HepG2 (cell line): ENCODE measurements at regions not wholly inside any gene's neighbourhood (a gene's known extent, or its start where the extent isn't known, plus 50 kb on each side); places are given as distances from the start of the nearest gene placed in this dataset.

Experiments
- ATAC-seq: fragments of 200-7000 bp; cut with Tn5 transposase; 3 replicates; pipeline ENCODE4 v1.9.1; 2020; ENCODE audit warnings: mild to moderate bottlenecking, moderate library complexity
- BruUV-seq: library from RNA; stranded (reverse); fragments of 400-500 nt; replicated peaks from 2 replicates; lab custom pipeline; 2021; lab: Mats Ljungman, UMichigan
- CTCF ChIA-PET: fragments of 300-600 bp; formaldehyde crosslinking; extraction: SDS; loops from one replicate; lab custom pipeline; 2021; ENCODE audit warnings: low total read pairs, inconsistent platforms, low intra/inter-chr PET ratio; lab: Yijun Ruan, JAX
- POLR2A ChIA-PET: fragments of 350-600 bp; sonication (Branson Sonifier 250); formaldehyde crosslinking; loops from one replicate; lab custom pipeline; 2020; ENCODE audit warnings: antibody characterized with exemption, inconsistent platforms; lab: Yijun Ruan, JAX
- DNase-seq: peaks from one replicate; pipeline ENCODE4 v3.0.0-alpha.2; 2015; ENCODE audit warnings: low spot score
- FAIRE-seq: peaks from 3 replicates; lab custom pipeline; 2011; peaks lifted over from hg19 to GRCh38; lab: Jason Lieb, UNC
- H2AFZ ChIP-seq: one replicate; pipeline ENCODE4 v1.6.1; 2011; ENCODE audit warnings: low read length, inconsistent platforms
- H3K27ac ChIP-seq: fragments of 300-600 bp; 3 replicates; pipeline ENCODE4 v1.8.0; 2011; ENCODE audit warnings: mixed run types, mild to moderate bottlenecking, mixed read lengths, low read length, inconsistent platforms; ENCODE audit not compliant: insufficient read depth; ENCODE audit errors: extremely low read length
- H3K27me3 ChIP-seq, 2 experiments: fragments of 200-600 bp in 1 of 2; 2 replicates in 1 of 2; 3 replicates in 1 of 2; pipeline versions ENCODE4 v1.6.0 to v1.8.0; 2011; ENCODE audit warnings: low read length in 2 of 2, mild to moderate bottlenecking in 2 of 2, moderate library complexity in 2 of 2, inconsistent platforms in 1 of 2; ENCODE audit not compliant: insufficient read depth in 2 of 2, control insufficient read depth in 1 of 2
- H3K36me3 ChIP-seq, 2 experiments: fragments of 200-600 bp in 1 of 2; replicated peaks in 1 of 2; 2 replicates in 1 of 2; 3 replicates in 1 of 2; pipeline versions ENCODE4 v1.5.1 to v1.8.0; 2011; ENCODE audit warnings: low read length in 2 of 2, inconsistent platforms in 1 of 2; ENCODE audit not compliant: insufficient read depth in 2 of 2, control insufficient read depth in 1 of 2
- H3K4me1 ChIP-seq: 2 replicates; pipeline ENCODE4 v1.5.1; 2012; ENCODE audit warnings: low read length, inconsistent platforms; ENCODE audit not compliant: insufficient read depth
- H3K4me2 ChIP-seq: 2 replicates; pipeline ENCODE4 v1.6.0; 2011; ENCODE audit warnings: low read depth, low read length, inconsistent platforms
- H3K4me3 ChIP-seq, 3 experiments: fragments of 200-600 bp in 1 of 3; sonication (generic), shearing (Covaris generic) in 1 of 3; replicated peaks in 1 of 3; 2 replicates each; pipeline ENCODE4 v1.5.1; 2011 to 2016; ENCODE audit warnings: low read length in 3 of 3, inconsistent platforms in 2 of 3, low read depth in 2 of 3, mild to moderate bottlenecking in 2 of 3, control low read depth in 1 of 3, mixed read lengths in 1 of 3; ENCODE audit not compliant: insufficient read depth in 1 of 3
- H3K79me2 ChIP-seq: one replicate; pipeline ENCODE4 v1.6.1; 2011; ENCODE audit warnings: low read length, inconsistent platforms; ENCODE audit not compliant: insufficient read depth
- H3K9ac ChIP-seq: 2 replicates; pipeline ENCODE4 v1.6.0; 2011; ENCODE audit warnings: mild to moderate bottlenecking, low read depth, low read length, inconsistent platforms; ENCODE audit not compliant: insufficient read depth
- H3K9me3 ChIP-seq: 2 replicates; pipeline ENCODE4 v1.5.1; 2012; ENCODE audit warnings: mild to moderate bottlenecking, low read length
- H4K20me1 ChIP-seq: 2 replicates; pipeline ENCODE4 v1.6.0; 2011; ENCODE audit warnings: inconsistent platforms, mild to moderate bottlenecking, low read length, moderate library complexity; ENCODE audit not compliant: insufficient read depth
- BCL3 ChIP-seq: sonication (generic); formaldehyde crosslinking; IDR thresholded peaks from 2 replicates; pipeline ENCODE4 v1.5.1; 2020; ENCODE audit warnings: mild to moderate bottlenecking, missing genetic modification reagents, moderate library complexity
- E2F5 ChIP-seq: sonication (generic); formaldehyde crosslinking; conservative IDR thresholded peaks from 2 replicates; pipeline ENCODE4 v1.4.0; 2020; ENCODE audit warnings: missing genetic modification reagents
- GZF1 ChIP-seq: sonication (generic); formaldehyde crosslinking; IDR thresholded peaks from 2 replicates; pipeline ENCODE4 v1.5.1; 2020; ENCODE audit warnings: mild to moderate bottlenecking, missing genetic modification reagents
- HMG20B ChIP-seq: conservative IDR thresholded peaks from 2 replicates; pipeline ENCODE4 v1.6.1; 2016; ENCODE audit warnings: missing genetic modification reagents, missing compliant biosample characterization
- SPEN ChIP-seq: sonication (generic); formaldehyde crosslinking; IDR thresholded peaks from 2 replicates; pipeline ENCODE4 v1.5.1; 2020; ENCODE audit warnings: low read depth, mild to moderate bottlenecking, missing genetic modification reagents
- ZBTB39 ChIP-seq: sonication (generic); formaldehyde crosslinking; IDR thresholded peaks from 2 replicates; pipeline ENCODE4 v1.5.0; 2020; ENCODE audit warnings: missing genetic modification reagents
- ZNF160 ChIP-seq: sonication (generic); formaldehyde crosslinking; IDR thresholded peaks from 2 replicates; pipeline ENCODE4 v1.8.0; 2022; ENCODE audit warnings: mild to moderate bottlenecking, inconsistent platforms, missing genetic modification reagents
- ZNF446 ChIP-seq: sonication (generic); formaldehyde crosslinking; IDR thresholded peaks from 2 replicates; pipeline ENCODE4 v1.5.0; 2020; ENCODE audit warnings: mild to moderate bottlenecking, missing genetic modification reagents
- ZNF451 ChIP-seq: sonication (generic); formaldehyde crosslinking; IDR thresholded peaks from 2 replicates; pipeline ENCODE4 v1.5.0; 2020; ENCODE audit warnings: mild to moderate bottlenecking, missing genetic modification reagents
- WGBS: methylation state at CpG from one replicate; pipeline ENCODE4 v1.1.6; 2017; ENCODE audit warnings: low lambda C conversion rate; 5-methylcytosine and 5-hydroxymethylcytosine counted together
- in situ Hi-C: cut with HindIII; loops from 2 replicates; pipeline ENCODE4 v1.10.0; 2017; ENCODE audit warnings: low pct_unique_long_range_greater_than_20kb; ENCODE audit not compliant: extremely low pct_ligation_motif_present
- intact Hi-C: fragments of 100-400 bp; cut with micrococcal nuclease; formaldehyde crosslinking; loops from one replicate; pipeline ENCODE4 v1.10.0; 2022; ENCODE audit not compliant: unreplicated experiment

GRCh38 chr5:96582343-96582742 is 79.8 kb upstream of the CAST start:
- no peak for DNase-seq
- TF ChIP-seq HMG20B (CRISPR knock-in tag) = no peak
- no peak for TF ChIP-seq ZBTB39 (CRISPR knock-in tag)
- TF ChIP-seq ZNF160 (CRISPR knock-in tag) = no peak
- TF ChIP-seq ZNF451 (CRISPR knock-in tag) = no peak
- no peak for TF ChIP-seq SPEN
- no peak for TF ChIP-seq ZNF446 (CRISPR knock-in tag)
- no peak for TF ChIP-seq BCL3 (CRISPR knock-in tag)
- TF ChIP-seq E2F5 (CRISPR knock-in tag) = no peak
- no peak for TF ChIP-seq GZF1 (CRISPR knock-in tag)
- no peak for ATAC-seq
- no peak overlapping the region for H3K4me2 ChIP-seq
- no peak for FAIRE-seq
- in situ Hi-C loops (no loop called here), intact Hi-C loops (no loop called here)
- CTCF ChIA-PET = no interaction called here
- H2AFZ ChIP-seq = no peak overlapping the region
- no peaks in the 10 kb centered on the region for H3K9me3 ChIP-seq
- H3K4me3 ChIP-seq = no peak overlapping the region
- H3K27ac ChIP-seq = no peak overlapping the region
- no TSS peak for BruUV-seq
- POLR2A ChIA-PET = no interaction called here
- H3K27me3 ChIP-seq = no peaks in the 10 kb centered on the region
- H3K36me3 ChIP-seq = no peaks in the 10 kb centered on the region
- H4K20me1 ChIP-seq = no peaks in the 10 kb centered on the region
- H3K9ac ChIP-seq = no peak overlapping the region
- 29% methylated on average over 11 of the region's 11 CpGs for WGBS
- H3K4me1 ChIP-seq = no peaks in the 10 kb centered on the region
- H3K79me2 ChIP-seq = no peaks in the 10 kb centered on the region
